Activated naive CD8-positive, alpha-beta T cell treated with anti-CD3 and anti-CD28 coated beads for 36 hours (primary cell): ENCODE measurements at regions not wholly inside any gene's neighbourhood (a gene's known extent, or its start where the extent isn't known, plus 50 kb on each side); places are given as distances from the start of the nearest gene placed in this dataset.

Experiments
- DNase-seq: peaks from one replicate; pipeline ENCODE4 v3.0.0; 2021
- H3K27ac Mint-ChIP-seq: one replicate; pipeline ENCODE4 v1.8.0; 2022; ENCODE audit warnings: mild to moderate bottlenecking, moderate library complexity, mixed read lengths
- H3K27me3 Mint-ChIP-seq: one replicate; pipeline ENCODE4 v1.8.0; 2022; ENCODE audit warnings: mild to moderate bottlenecking, mixed read lengths
- H3K36me3 Mint-ChIP-seq: one replicate; pipeline ENCODE4 v1.8.0; 2021; ENCODE audit warnings: mild to moderate bottlenecking, mixed read lengths
- H3K4me1 Mint-ChIP-seq: one replicate; pipeline ENCODE4 v1.8.0; 2021; ENCODE audit warnings: mixed read lengths
- H3K4me3 Mint-ChIP-seq: one replicate; pipeline ENCODE4 v1.8.0; 2022; ENCODE audit warnings: mild to moderate bottlenecking, moderate library complexity, mixed read lengths
- H3K9me3 Mint-ChIP-seq: one replicate; pipeline ENCODE4 v1.8.0; 2022; ENCODE audit warnings: mixed read lengths

DNA sequence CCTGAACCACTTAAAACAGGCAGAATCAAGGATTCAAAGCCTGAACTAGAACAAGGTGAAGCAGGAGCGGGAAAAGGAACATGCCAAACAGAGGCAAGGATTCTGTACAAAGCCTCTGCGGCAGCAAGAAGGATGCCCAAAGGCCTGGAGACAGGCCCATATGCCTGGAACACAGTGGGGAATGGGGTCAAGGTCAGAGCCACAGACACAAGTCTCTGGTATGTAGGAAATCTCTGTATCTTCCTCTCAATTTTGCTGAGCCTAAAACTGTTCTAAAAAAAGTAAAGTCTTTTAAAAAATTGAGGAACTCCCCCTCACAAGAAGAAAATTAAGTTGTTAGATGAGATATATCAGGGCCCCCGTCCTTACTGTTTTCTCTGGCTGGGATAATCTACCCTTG is 175.9 kb upstream of the GHITM start:
- no peaks in the 10 kb centered on the region for H3K9me3 Mint-ChIP-seq
- H3K36me3 Mint-ChIP-seq, result no peaks in the 10 kb centered on the region
- peaks cover 3% of the 10 kb centered on the region for H3K27me3 Mint-ChIP-seq
- no peak overlapping the region for H3K4me3 Mint-ChIP-seq
- H3K4me1 Mint-ChIP-seq, result no peaks in the 10 kb centered on the region
- H3K27ac Mint-ChIP-seq, result no peak overlapping the region
- DNase-seq, result no peak

DNA sequence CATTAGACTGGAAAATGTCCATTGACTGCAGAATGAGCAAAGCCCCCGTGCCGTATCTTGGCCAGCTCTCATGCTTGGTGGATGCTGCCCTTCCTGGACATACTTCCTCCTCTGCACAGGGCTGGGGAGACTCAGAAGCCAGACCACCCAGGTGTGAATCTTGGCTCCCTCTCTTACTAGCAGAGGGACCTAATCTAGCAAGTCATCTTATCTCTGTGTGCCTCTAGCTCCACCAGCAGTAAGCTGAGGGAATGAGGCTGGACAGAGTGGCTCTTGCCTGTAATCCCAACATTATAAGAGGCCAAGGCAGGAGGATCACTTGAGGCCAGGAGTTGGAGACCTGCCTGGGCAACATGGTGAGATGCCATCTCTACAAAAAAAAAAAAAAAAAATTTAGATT is 173.8 kb upstream of the GHITM start:
- Mint-ChIP-seq H3K4me1 (no peaks in the 10 kb centered on the region), H3K9me3 (no peaks in the 10 kb centered on the region), H3K27ac (no peak overlapping the region), H3K4me3 (no peak overlapping the region), H3K27me3 (no peaks in the 10 kb centered on the region), H3K36me3 (no peaks in the 10 kb centered on the region)
- no peak for DNase-seq

DNA sequence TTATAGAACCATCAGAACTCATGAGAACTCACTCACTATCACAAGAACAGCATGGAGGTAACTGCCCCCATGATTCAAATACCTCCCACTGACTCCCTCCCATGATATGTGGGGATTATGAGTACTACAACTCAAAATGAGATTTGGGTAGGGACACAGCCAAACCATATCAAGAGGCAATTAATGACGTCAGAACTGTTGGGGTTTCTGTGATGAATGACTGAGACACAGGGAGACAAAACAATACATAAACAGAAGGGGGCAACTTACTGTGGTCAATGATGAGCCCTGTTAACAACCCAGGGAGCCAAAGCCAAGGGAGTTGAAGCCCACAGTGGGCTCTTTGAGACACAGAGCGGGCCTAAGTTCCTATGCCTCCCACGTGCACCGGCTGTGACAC is 171.3 kb upstream of the GHITM start:
- DNase-seq, result no peak
- H3K9me3 Mint-ChIP-seq, result no peaks in the 10 kb centered on the region
- no peak overlapping the region for H3K4me3 Mint-ChIP-seq
- no peaks in the 10 kb centered on the region for H3K27me3 Mint-ChIP-seq
- no peaks in the 10 kb centered on the region for H3K36me3 Mint-ChIP-seq
- no peaks in the 10 kb centered on the region for H3K4me1 Mint-ChIP-seq
- H3K27ac Mint-ChIP-seq, result no peak overlapping the region

DNA sequence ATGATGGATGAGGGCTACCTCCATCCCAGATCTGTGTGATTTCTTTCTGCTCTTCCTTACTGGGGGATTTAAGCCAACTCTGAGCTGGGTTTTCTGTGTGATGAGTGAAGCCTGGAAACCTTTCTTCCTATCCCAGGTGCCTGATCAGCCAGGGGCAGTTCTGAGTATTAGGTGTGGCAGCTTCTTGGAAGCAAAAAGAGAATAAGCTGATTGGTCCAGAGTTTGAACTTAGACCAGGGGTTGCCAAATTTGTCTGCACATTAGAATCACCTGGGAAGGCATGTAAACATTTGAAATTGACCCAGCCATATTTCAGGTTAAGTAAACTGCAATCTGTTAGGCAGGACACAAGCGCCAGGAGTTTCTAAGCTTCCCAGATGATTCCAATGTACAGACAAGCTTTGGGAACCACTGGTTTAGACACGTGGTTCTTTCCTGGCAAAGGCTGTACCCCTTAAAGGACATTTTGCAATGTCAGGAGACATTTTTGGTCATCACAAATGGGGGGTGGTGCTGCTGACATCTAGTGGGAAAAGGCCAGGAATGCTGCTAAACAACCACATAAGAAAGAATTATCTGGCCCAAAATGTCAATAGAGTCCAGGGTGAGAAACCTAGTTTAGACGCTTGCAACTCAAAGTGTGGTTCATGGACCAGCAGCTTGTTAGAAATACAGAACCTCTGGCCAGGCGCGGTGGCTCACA is 160.5 kb upstream of the GHITM start:
- H3K27ac Mint-ChIP-seq, result no peak overlapping the region
- H3K9me3 Mint-ChIP-seq, result no peaks in the 10 kb centered on the region
- H3K36me3 Mint-ChIP-seq, result no peaks in the 10 kb centered on the region
- H3K27me3 Mint-ChIP-seq, result peaks cover 3% of the 10 kb centered on the region
- no peak overlapping the region for H3K4me3 Mint-ChIP-seq
- no peak for DNase-seq
- H3K4me1 Mint-ChIP-seq, result no peaks in the 10 kb centered on the region

- H3K4me1 Mint-ChIP-seq, result no peaks in the 10 kb centered on the region
- no peak for DNase-seq
- no peaks in the 10 kb centered on the region for H3K9me3 Mint-ChIP-seq
- no peak overlapping the region for H3K4me3 Mint-ChIP-seq
- H3K27me3 Mint-ChIP-seq, result peaks cover 3% of the 10 kb centered on the region
- H3K36me3 Mint-ChIP-seq, result no peaks in the 10 kb centered on the region
- no peak overlapping the region for H3K27ac Mint-ChIP-seq
These were observed 156.5 kb upstream of the GHITM start for GRCh38 chr10:83982812-83983211.

DNA sequence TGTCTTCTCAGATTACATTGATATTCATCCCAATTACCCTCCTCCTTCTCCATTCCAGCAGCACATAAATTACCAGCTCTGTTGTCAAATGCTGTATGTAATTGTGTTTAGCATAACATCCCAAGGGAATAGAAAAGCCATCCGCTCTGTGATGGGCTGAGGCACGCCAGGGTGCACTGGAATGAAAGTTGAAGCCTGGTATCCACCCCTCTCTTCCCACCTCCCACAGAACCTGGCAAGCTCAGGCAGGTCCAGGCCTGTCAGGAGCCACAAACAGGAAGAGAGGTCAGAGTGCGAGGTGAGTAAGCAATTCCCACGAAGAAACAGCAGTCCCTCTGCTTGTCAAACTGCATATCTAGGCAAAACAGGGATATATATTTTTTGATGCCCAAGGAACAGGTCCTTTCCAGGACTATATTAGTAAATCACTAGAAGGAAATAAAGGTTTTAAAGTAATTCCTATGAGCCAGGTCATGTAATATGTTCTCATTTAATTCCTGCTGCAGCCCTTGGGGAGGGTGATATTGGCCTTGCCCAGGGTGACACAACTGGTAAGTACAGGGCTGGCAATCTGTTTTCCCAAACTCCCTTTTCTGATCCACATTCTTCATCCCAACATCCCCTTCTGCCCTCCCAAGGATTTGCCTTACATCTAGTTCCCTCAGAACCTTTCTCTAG is 155.6 kb upstream of the GHITM start:
- no peak overlapping the region for H3K27ac Mint-ChIP-seq
- H3K36me3 Mint-ChIP-seq, result no peaks in the 10 kb centered on the region
- H3K4me1 Mint-ChIP-seq, result no peaks in the 10 kb centered on the region
- DNase-seq, result no peak
- no peaks in the 10 kb centered on the region for H3K9me3 Mint-ChIP-seq
- no peak overlapping the region for H3K4me3 Mint-ChIP-seq
- peaks cover under 1% of the 10 kb centered on the region for H3K27me3 Mint-ChIP-seq

DNA sequence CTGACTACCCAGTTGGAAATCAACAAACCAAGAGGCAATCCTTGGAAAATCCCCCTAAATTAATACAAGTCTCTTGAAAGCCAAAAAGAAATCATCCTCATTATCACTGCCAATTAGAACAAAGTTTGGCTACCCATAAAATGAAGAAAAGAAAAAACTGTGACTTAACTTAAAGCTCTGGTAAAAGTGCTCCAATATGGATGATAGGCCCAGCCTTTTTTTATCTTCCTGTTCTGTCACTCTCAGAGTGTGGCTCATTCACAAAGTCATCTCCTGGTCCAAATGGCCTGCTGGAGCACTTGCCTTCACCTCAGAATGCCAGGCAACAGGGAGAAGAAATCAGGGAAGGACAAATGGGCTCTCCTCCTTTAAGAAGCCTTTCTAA is 155.1 kb upstream of the GHITM start:
- Mint-ChIP-seq H3K27ac (no peak overlapping the region), H3K9me3 (no peaks in the 10 kb centered on the region), H3K27me3 (no peaks in the 10 kb centered on the region), H3K36me3 (no peaks in the 10 kb centered on the region), H3K4me1 (no peaks in the 10 kb centered on the region), H3K4me3 (no peak overlapping the region)
- DNase-seq, result no peak

DNA sequence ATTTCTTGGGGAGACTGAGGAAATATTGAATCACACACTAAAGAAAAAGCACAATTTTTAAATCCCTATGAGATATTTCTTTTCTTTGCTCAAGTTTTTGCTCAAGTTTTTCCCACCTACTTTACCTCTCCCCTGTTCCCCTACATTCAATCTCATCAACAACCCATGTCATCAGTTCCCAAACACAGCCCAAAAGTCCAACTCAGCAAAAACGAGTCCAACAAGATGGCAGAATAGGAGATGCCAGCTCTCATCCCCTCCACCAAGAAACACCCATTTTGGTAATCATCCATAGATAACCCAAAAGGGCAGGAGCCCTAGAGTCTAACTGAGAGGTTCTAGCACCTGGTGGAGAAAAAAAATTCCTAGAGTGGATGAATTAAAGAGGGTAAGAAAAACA is 152.5 kb upstream of the GHITM start:
- no peaks in the 10 kb centered on the region for H3K4me1 Mint-ChIP-seq
- no peak overlapping the region for H3K27ac Mint-ChIP-seq
- no peaks in the 10 kb centered on the region for H3K36me3 Mint-ChIP-seq
- H3K9me3 Mint-ChIP-seq, result no peaks in the 10 kb centered on the region
- H3K4me3 Mint-ChIP-seq, result no peak overlapping the region
- no peaks in the 10 kb centered on the region for H3K27me3 Mint-ChIP-seq
- DNase-seq, result no peak

DNA sequence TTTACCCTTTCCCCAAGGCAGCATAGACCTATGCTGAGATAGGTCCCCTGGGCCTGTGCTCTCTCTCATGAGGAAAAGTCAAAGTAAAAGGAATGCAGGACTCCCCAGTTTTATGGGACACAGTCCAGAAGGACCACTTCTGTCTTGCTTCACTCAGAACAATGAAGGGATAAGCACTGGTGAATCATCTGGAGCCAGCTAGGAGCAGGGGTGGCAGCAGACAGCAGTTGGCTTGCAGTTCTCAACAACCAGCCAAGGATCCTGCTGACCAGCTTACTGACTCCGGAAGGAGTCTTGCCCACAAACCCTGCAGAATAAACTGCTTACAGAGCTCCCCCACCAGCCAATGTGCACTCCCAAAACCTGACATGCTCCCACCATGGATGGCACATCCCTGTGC is 152.1 kb upstream of the GHITM start:
- Mint-ChIP-seq H3K27ac (no peak overlapping the region), H3K4me1 (no peaks in the 10 kb centered on the region), H3K27me3 (no peaks in the 10 kb centered on the region), H3K36me3 (no peaks in the 10 kb centered on the region), H3K9me3 (no peaks in the 10 kb centered on the region), H3K4me3 (no peak overlapping the region)
- no peak for DNase-seq

DNA sequence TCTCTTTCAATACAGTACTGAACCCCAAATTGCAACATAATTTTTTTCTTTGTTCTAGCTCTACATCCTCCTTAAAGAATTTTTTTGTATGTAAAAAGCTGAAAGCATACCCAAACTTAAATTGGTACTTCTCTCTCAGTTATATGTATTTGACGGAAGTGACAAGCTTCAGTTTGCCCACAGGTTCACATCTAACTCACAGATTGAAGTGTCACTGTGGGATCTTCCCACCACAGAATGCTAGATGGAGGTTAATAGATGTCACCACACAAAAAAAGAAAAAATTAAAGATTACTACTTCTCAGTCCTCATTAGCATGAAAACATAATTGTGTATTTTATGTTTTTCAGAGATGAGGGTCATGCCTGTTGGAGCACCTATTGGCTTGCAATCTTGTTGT is 150.9 kb upstream of the GHITM start:
- H3K9me3 Mint-ChIP-seq, result no peaks in the 10 kb centered on the region
- no peak for DNase-seq
- no peaks in the 10 kb centered on the region for H3K27me3 Mint-ChIP-seq
- no peak overlapping the region for H3K4me3 Mint-ChIP-seq
- H3K4me1 Mint-ChIP-seq, result no peaks in the 10 kb centered on the region
- H3K27ac Mint-ChIP-seq, result no peak overlapping the region
- H3K36me3 Mint-ChIP-seq, result no peaks in the 10 kb centered on the region

GRCh38 chr10:83990126-83990525 is 149.2 kb upstream of the GHITM start:
- Mint-ChIP-seq H3K9me3 (no peaks in the 10 kb centered on the region), H3K4me3 (no peak overlapping the region), H3K27me3 (no peaks in the 10 kb centered on the region), H3K27ac (no peak overlapping the region), H3K36me3 (no peaks in the 10 kb centered on the region), H3K4me1 (no peaks in the 10 kb centered on the region)
- no peak for DNase-seq

GRCh38 chr10:83991986-83992753 is 147.1 kb upstream of the GHITM start:
- Mint-ChIP-seq H3K9me3 (no peaks in the 10 kb centered on the region), H3K27me3 (peaks cover 3% of the 10 kb centered on the region), H3K27ac (no peak overlapping the region), H3K36me3 (no peaks in the 10 kb centered on the region), H3K4me3 (no peak overlapping the region), H3K4me1 (no peaks in the 10 kb centered on the region)
- DNase-seq, result peak; percentile 7

DNA sequence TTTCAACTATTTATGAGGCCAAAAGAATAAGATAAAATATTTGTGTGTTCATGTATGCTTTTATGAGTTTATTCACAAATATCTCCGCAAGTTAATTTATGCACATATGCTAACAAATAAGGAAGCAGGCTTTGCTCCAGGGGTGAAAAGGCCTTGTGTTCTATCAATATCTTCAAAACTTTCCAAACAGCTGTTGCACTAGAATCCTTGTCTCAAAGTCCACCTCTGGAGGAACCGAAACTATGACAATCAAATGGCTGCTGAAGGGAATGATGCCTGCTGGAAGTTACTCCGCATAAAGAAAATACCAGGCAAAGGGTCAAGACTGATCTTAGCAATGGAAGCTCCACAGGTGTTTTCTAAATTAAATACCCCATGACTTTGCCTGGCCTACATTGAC is 145.0 kb upstream of the GHITM start:
- Mint-ChIP-seq H3K4me1 (no peaks in the 10 kb centered on the region), H3K27ac (no peak overlapping the region), H3K36me3 (no peaks in the 10 kb centered on the region), H3K9me3 (no peaks in the 10 kb centered on the region), H3K27me3 (peaks cover 3% of the 10 kb centered on the region), H3K4me3 (no peak overlapping the region)
- DNase-seq, result no peak

GRCh38 chr10:83995738-83996331 is 143.5 kb upstream of the GHITM start:
- H3K4me1 Mint-ChIP-seq, result no peaks in the 10 kb centered on the region
- no peak for DNase-seq
- peaks cover 3% of the 10 kb centered on the region for H3K27me3 Mint-ChIP-seq
- no peaks in the 10 kb centered on the region for H3K36me3 Mint-ChIP-seq
- H3K9me3 Mint-ChIP-seq, result no peaks in the 10 kb centered on the region
- no peak overlapping the region for H3K27ac Mint-ChIP-seq
- no peak overlapping the region for H3K4me3 Mint-ChIP-seq

DNA sequence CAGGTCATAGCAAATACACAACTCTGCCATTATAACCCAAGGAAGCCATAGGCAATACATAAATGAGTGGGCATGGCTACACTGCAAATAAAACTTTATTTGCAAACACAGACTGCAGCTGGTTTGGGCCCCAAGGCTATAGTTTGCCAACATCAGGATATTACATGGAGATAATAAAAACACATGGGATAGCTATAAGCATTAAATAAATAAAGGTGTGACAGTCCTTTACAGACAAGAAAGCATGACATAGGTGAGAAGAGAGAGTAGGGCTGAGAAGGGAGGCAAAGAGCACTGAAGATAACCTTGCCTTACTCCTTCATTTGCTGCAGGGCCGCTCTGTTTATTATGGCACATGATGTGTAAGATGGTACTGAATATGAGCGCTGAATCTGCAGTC is 135.1 kb upstream of the GHITM start:
- no peaks in the 10 kb centered on the region for H3K4me1 Mint-ChIP-seq
- no peak overlapping the region for H3K4me3 Mint-ChIP-seq

More for the DNA sequence above, 135.1 kb upstream of the GHITM start:
- DNase-seq, result no peak
- Mint-ChIP-seq H3K9me3 (no peaks in the 10 kb centered on the region), H3K27me3 (peaks cover 10% of the 10 kb centered on the region), H3K36me3 (no peaks in the 10 kb centered on the region), H3K27ac (no peak overlapping the region)
